SK-N-SH (cell line): ENCODE measurements at regions not wholly inside any gene's neighbourhood (a gene's known extent, or its start where the extent isn't known, plus 50 kb on each side); places are given as distances from the start of the nearest gene placed in this dataset.

Experiments
- ELF1 ChIP-seq: IDR thresholded peaks from 2 replicates; pipeline ENCODE4 v1.4.0; 2012
- EP300 ChIP-seq, 2 experiments: IDR thresholded peaks; 2 replicates each; pipeline versions ENCODE4 v1.4.0 to v1.6.1; 2012; ENCODE audit warnings: borderline replicate concordance in 1 of 2, low read depth in 1 of 2, low read length in 1 of 2
- EZH2phosphoT487 ChIP-seq: fragments of 200-600 bp; sonication (generic); IDR thresholded peaks from 2 replicates; pipeline ENCODE4 v1.6.1; 2017; ENCODE audit warnings: low read depth, mixed run types, mild to moderate bottlenecking, antibody characterized with exemption, moderate library complexity, borderline replicate concordance
- FOXJ3 ChIP-seq: sonication (generic); formaldehyde crosslinking; IDR thresholded peaks from 2 replicates; pipeline ENCODE4 v1.5.1; 2020; ENCODE audit warnings: mild to moderate bottlenecking, missing genetic modification reagents
- GATA2 ChIP-seq: sonication (generic); formaldehyde crosslinking; IDR thresholded peaks from 2 replicates; pipeline ENCODE4 v1.5.0; 2020; ENCODE audit warnings: mild to moderate bottlenecking, missing genetic modification reagents
- RCOR1 ChIP-seq: fragments of 150-350 bp; IDR thresholded peaks from 2 replicates; pipeline ENCODE4 v1.6.1; 2017; ENCODE audit warnings: antibody characterized with exemption, low read length
- YY1 ChIP-seq: IDR thresholded peaks from 2 replicates; pipeline ENCODE4 v1.4.0; 2012; ENCODE audit warnings: low read depth, mild to moderate bottlenecking
- TF ChIP-seq, protein P1 (sequence below): fragments of 150-350 bp; IDR thresholded peaks from 2 replicates; pipeline ENCODE4 v1.6.1; 2017; ENCODE audit warnings: antibody characterized with exemption, low read length, low read depth, borderline replicate concordance
- TF ChIP-seq, protein P2 (sequence below): fragments of 200-600 bp; sonication (generic); IDR thresholded peaks from 2 replicates; pipeline ENCODE4 v1.6.1; 2017; ENCODE audit warnings: antibody characterized with exemption, mild to moderate bottlenecking, moderate library complexity

GRCh38 chr9:78680196-78680595 is 383.3 kb downstream of the PSAT1 start:
- TF ChIP-seq, protein P1, sequence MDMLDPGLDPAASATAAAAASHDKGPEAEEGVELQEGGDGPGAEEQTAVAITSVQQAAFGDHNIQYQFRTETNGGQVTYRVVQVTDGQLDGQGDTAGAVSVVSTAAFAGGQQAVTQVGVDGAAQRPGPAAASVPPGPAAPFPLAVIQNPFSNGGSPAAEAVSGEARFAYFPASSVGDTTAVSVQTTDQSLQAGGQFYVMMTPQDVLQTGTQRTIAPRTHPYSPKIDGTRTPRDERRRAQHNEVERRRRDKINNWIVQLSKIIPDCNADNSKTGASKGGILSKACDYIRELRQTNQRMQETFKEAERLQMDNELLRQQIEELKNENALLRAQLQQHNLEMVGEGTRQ, result no peak
- TF ChIP-seq YY1 (no peak), RCOR1 (no peak), GATA2 (CRISPR knock-in tag) (no peak), EP300 (IDR thresholded peaks at IDR 0.05; ENCODE audit: borderline replicate concordance in 1 of 2, low read depth in 1 of 2, low read length in 1 of 2) (no peak), ELF1 (no peak), EZH2phosphoT487 (no peak), FOXJ3 (no peak)
- TF ChIP-seq, protein P2, sequence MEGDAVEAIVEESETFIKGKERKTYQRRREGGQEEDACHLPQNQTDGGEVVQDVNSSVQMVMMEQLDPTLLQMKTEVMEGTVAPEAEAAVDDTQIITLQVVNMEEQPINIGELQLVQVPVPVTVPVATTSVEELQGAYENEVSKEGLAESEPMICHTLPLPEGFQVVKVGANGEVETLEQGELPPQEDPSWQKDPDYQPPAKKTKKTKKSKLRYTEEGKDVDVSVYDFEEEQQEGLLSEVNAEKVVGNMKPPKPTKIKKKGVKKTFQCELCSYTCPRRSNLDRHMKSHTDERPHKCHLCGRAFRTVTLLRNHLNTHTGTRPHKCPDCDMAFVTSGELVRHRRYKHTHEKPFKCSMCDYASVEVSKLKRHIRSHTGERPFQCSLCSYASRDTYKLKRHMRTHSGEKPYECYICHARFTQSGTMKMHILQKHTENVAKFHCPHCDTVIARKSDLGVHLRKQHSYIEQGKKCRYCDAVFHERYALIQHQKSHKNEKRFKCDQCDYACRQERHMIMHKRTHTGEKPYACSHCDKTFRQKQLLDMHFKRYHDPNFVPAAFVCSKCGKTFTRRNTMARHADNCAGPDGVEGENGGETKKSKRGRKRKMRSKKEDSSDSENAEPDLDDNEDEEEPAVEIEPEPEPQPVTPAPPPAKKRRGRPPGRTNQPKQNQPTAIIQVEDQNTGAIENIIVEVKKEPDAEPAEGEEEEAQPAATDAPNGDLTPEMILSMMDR, result no peak
